ENCODE measurements at regions not wholly inside any gene's neighbourhood (a gene's known extent, or its start where the extent isn't known, plus 50 kb on each side); places are given as distances from the start of the nearest gene placed in this dataset.
"Not testable (repeated sequence)": the region's sequence is repeated elsewhere in the genome, so short reads cannot be mapped to it uniquely, and the experiment has no call there.

DNA sequence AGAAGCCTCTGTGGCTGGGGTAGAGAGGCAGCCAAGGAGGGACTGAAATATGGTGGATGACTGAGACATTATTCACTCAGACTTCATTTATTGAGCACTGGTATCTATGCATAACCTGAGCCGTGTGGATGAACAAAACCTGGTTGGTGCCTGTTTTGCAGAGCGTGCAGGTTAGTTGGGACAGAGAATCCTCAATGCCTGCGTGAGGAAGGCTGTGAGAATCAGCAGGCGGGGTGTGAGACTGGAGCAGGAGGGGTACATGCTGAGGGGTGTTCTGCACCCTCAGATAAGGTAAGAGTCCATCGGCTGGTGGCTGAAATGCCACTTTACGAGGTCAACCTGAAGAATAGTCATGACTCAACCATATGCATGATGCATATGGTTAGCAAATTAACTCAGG is 271.6 kb downstream of the MED10 start:
- DNase-seq, result no peak

DNA sequence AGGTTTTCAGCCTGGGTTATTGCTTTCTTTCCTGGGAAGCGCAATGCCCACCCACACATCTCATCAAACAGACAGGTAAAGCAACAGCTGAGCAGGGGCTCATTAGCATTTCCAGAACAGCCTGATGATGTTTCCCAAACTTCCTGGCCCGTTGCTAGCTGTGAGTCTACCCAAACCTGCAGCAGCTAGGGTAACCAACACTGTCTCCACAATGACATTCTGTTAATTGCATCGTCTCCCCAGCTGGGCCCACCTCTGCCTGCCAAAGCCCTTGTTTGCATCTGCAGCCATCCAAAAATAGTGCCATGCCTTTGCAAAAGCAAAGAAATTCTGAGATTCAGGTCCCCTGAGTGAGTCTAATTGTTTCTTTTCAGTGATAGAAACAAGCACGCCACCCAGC is 273.0 kb downstream of the MED10 start:
- DNase-seq, result no peak

DNA sequence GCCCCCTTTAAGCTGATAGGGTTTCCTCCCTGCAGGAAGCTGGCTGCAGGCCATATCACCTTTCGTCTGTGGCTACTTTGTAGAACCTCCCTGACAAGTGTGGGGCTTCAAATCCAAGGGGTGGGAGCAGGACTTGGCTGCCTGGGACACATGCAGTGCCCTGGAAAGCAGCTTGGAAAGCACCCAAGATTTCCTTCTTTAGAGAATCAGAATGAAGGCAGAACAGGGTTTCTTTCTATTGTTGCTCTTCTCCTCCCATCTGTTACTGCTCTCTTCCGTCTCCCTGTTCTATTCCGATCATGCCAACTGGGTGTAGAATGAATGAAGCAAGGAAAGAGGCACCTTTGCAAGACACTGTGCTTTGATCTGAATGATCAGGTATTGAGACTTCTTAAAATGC is 282.2 kb downstream of the MED10 start:
- no peak for DNase-seq

DNA sequence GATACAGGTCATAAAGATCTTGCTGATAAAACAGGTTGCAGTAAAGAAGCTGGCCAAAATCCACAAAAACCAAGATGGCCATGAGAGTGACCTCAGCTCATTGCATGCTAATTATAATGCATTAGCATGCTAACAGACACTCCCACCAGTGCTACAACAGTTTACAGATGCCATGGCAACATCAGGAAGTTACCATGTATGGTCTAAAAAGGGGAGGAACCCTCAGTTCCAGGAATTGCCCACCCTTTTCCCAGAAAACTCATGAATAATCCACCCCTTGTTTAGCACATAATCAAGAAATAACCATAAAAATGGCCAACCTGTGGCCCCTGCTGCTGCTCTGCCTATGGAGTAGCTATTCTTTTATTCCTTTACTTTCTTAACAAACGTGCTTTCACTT is 284.2 kb downstream of the MED10 start:
- DNase-seq, result not testable (repeated sequence)

DNA sequence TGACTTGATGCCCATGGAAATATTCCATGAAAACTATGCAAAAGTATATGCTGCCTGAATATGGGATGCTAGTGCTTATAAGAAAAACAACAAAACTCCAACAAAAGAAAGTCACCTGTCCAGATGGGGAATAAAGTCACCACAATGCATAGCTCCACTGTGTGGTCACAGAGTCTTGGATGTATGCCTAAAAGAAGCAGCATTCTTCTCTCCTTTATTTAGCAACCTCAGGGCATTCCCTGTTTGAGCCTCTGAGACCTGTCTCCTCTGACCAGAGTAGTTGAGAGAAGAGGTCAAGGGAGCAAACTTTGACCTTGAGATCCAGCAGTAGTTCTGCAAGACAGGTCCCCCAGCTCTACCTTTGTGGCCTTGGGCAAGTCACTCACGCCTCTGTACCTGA is 287.5 kb downstream of the MED10 start:
- DNase-seq, result no peak

DNA sequence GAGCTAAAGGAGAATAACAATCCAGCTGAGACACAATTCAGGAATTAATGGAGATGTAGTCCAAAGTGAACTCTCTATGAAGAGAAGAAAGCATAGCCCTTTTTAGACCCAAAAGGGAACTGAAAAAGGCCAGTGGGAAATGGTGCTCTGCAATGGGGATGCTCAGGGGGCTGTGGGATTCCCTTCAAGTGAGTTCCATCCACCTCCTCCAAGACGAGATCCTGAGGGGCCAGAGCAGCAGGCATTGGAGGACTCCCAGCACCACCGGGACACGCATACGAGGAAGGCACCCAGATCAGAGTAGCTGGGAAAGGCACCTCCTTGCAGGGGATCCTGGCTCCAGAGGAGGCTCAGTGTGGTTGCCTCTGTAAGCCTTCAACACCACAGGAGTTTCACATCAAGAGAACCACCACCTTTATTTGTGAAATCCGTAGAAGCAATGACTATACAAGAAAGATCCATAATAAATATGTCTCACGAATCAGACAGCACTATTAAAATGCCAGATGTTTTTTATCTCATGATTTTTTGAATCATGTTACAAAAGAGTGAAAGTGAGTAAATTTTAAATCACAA is 288.2 kb downstream of the MED10 start:
- DNase-seq, result no peak

DNA sequence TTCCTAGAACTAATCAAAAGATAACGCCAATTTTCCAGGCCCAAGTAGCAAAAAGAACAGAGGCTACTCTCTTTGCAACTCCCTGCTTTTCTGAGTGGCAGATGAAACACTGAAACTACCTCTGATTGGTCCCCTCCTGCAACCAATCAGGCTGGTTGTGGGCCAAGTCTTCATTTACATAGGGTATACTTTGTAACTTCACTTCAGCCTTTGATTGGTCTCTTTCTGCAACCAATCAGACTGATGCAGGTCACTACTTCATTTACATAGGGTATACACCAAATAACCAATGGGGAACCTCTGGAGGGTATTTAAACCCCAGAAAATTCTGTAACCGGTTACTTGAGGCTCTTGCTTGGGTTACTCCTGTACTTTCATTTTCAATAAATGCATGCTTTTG is 289.6 kb downstream of the MED10 start:
- no peak for DNase-seq

DNA sequence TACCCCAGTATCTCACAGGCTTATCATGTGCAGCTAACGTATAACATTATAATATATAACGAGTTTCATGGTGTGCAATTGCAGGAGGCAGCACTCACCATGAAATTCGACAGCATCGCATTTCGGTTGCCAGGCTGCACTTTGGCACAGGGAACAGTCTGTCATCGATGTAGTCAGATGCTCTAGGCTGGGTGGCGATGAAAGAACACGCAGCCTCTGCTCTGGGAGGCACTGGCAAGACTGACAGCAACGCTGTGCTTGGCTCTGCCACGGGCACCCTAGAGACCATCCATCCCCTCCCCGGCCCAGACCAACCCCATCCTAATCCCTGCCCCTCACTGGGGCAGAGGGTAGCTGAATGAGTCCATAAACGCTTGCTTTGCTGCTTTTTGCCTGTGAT is 290.8 kb downstream of the MED10 start:
- no peak for DNase-seq

DNA sequence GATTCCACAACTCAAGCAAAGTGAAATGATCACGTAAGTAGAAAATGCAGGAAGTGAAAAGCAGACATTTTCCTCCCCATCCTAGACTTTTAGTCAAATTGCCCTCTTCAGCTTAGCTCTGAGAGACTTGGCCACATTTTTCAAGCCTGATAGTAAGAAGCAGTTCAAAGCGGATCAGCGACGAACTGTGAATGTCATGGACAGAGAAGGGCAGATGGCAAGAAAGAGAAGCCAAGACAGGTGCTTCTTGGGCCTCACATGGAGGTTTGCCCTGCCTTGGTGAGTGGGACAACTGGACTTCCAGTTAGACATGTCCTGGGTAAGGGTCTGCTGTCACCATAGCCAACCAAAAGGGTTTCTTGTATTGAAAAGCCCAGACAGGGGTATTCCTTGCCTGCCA is 291.5 kb downstream of the MED10 start:
- no peak for DNase-seq

DNA sequence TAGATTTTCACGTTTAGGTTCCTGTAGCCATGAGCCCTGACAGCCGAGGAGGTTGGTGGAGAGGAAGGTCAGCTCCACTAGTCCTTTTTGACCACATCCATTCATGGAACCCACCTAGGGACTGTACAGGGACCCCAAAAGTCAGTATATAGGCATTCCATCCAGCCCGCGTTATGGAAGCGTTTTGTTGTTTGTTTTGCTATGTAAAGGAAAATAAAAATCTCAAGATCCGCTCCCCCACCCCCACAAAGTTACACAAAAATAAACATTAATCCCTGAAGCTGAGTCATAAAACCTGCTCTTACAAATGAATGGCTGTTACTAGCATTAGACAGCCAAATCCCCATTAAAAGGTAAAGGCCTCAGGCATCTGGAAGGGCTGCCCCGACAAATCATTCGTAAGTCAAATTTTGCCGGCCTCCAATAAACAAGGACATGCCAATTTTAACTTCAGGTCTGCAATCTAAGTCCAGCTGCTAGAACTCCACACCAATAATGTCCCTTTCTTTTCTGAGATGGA is 292.9 kb downstream of the MED10 start:
- no peak for DNase-seq

DNA sequence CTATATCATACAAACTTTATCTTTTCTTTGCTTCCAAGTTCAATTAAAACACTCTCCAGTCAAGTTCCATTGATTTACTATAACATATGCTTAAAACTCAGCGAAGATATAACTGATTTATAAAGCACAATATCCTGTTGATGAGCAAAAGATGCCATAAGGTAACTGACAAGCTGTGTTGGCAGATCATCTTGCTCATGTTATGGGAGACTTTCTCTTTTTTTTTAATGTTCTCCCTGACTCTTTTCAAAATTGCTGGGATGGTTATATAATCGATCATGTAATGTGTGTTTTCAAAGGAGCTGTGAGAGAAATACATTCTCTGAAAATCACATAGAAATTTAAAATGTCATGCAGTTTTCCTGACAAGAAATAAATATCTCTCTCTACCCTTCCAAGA is 293.5 kb downstream of the MED10 start:
- no peak for DNase-seq

DNA sequence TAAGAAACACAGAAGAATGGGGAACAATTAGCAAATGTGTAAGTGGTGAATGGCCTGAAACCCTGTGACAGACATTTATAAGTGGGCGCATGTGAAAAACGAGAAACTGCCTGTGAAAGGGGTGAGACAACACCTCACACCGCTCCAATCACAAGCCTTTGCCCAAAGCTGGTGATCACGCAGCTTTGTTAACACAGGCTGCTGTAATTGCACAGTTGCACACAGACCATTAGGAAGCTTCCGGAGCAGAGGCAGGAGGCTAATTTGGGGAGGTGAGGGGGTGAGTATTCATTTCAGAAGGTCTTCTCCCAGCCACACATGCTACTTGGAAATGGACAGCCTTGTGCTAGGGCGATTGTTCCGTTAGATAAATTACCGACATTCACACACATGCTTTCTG is 294.0 kb downstream of the MED10 start:
- DNase-seq, result no peak

DNA sequence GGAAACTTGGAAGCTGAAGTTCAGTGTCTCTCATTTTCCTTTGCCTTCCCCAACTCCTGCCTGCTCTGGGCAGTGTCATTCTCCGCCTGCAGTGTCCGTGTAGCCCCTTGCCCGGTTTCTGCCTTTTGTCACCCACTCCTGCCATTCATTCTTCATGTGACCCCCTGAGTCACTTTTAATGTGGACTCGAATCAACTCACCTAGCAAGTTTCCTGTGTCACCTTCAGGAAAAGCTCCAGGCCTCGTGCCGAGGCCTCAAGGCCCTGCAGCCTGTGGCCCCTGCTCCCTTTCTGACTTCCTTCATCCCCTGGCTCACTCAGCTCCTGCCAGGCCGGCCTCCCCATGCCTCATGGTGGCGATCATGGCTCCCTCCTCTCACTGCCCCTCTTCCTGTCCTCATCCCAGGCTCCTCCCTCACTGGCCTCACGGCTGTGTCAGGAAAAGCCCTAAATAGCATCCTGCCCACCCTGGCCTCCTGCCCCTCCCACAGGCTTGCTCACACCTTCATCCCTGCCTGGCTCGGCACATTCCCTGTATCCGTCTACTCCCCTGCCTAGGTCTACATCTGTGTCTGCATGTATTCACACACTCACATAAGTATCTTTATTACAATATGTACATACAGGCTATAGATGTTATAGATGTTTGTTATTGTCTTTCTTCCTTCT is 294.9 kb downstream of the MED10 start:
- no peak for DNase-seq

DNA sequence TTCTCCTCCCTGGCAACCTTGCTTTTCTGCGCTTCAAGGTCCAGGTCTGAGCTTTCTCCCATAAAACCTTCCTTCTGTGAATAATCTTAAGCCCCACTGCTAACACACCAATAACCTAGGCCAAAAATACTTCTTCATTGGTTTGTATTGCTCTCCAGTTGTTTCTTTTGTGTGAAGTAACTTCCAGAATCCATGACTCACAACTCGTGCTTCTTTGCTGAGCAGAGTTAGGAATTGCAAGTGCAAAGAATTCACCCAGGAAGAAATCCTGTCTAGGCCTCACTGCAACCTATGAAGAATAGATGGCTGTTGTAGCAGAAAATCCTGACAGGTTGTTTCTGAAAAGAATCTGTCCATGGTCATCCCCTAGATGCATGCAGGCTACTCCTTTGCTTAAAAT is 295.7 kb downstream of the MED10 start:
- no peak for DNase-seq

DNA sequence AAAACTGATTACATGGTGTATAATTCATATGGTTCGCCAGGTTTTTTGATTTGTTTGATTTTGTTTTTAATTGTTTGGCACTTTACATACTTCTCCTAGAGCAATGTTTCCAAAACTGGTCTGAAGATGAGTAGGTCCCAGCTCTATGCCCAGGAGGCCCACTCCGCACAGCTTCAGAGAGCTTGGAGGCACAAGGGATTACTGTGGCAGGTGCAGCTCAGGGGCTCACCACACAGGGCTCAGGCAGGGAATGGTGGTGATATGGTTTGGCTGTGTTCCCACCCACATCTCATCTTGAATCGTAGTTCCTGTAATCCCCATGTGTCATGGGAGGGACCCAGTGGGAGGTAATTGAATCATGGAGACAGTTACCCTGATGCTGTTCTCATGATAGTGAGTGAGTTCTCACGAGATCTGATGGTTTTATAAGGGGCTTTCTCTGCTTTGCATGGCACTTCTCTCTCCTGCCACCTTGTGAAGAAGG is 296.6 kb downstream of the MED10 start:
- DNase-seq, result no peak

DNA sequence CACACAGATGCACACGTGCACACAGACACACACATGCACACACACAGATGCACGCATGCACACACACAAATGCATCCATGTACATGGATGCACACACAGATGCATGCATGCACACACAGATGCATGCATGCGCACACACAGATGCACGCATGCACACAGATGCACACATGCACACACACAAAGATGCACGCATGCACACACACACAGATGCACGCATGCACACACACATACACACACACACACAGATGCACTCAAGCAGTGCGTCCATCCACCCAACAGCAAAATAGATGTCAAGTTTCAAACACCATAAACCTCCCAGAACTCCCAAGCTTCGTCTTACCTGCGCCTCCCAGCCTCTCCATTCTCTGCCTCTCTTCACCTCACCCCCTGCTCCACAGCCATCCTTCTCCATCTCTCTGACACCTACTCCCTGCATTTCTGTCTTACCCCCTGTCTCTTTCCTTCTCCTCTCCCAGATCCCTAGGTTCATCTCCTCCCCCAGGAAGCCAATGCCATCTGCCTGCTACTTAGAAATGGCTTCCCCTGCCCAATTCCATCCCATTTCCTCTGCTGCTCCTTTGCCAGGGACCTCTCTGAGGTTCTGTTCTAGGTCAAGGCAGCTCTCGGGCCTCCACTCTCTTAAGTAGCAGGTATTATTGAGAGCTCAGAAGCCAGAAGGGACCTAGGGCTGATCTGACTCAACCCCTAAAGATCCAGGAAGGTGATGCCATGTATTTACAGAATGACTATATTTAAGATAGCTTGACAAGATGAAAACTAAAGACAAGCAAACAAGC is 297.2 kb downstream of the MED10 start:
- DNase-seq, result no peak

DNA sequence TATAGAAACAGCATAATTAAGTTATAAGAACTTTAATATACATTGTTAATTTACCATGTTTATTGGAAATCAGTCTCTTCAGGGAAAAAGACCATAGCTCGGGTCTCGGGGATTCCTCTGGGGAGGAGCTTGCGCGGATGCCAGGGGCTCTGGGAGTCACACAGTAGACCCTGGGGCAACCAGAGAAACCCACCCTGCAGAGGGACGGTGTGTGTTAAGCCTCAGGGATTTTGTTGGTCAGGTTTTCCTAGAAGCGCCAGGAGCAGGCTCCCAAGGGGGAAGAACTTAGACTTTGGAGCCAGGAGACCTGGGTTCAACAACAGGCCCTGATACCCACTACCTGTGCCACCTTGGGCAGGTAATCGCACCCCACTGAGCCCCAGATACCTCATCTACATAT is 297.9 kb downstream of the MED10 start:
- DNase-seq, result no peak

DNA sequence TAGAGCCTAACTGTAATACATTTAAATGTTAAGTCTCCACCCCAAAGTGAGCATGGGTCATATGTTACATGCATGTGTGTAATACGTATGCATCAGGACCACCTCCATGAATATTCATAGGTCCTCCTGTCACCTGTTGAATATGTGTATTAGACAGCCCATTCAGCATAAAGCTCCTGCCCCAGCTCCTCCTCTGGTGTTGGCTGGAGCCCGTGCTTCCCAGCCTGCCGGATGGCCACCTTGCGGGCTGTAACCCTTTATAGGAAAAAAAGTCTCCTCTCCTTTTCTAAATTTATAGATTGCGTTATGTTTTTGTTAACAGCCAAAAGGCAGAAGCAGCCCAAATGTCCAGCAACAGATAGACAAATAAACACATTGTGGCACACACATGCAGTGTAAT is 299.5 kb downstream of the MED10 start:
- no peak for DNase-seq

DNA sequence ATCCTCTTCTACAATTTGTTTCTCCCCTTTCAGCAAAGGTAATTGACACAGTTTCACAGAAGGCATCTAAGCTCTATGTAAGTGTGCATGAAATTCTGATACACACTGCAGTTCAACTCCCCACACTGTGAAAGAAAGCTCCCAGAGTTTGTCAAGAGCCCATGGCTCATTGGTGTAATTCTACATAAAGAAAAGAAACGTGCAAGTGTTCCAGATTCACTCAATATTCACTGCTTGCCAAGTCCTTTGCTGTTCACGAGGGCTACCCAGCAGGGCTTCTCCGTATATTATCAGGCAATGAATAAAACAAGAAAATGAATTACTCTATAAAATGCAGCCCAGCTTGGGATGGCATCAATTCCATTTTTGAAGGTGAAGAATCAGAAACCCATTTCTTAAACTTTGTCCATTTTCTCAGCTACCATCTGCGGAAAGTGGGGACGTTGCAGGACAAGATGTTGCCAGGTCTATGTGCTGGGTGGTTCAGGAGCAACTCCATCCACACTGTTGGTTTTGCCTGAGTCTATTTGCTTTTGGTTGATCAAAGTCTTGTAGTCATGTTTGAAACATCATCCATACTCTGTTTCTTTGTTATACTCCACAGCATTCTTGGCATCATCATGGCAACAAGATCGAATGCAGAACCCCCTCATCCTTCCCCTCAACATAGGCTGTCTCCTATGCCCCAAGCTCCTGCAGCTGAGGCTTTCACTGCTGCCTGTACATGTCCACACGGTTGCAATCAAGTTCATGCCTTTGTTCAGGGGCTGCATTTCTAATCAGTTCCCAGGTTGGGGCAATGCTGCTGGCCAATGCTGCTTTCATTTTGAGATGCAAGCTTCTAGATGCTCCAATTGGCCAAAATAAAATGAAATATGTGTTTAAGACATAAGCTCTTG is 301.8 kb downstream of the MED10 start:
- no peak for DNase-seq

DNA sequence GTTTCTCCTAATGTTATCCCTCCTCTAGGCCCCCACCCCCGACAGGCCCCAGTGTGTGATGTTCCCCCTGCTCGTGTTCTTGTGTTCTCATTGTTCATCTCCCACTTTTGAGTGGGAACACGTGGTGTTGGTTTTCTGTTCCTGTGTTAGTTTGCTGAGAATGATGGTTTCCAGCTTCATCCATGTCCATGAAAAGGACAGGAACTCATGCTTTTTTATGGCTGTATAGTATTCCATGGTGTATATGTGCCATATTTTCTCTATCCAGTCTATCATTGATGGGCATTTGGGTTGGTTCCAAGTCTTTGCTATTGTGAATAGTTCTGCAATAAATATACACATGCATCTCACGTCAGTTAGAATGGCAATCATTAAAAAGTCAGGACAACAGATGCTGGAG is 305.9 kb downstream of the MED10 start:
- DNase-seq, result not testable (repeated sequence)

DNA sequence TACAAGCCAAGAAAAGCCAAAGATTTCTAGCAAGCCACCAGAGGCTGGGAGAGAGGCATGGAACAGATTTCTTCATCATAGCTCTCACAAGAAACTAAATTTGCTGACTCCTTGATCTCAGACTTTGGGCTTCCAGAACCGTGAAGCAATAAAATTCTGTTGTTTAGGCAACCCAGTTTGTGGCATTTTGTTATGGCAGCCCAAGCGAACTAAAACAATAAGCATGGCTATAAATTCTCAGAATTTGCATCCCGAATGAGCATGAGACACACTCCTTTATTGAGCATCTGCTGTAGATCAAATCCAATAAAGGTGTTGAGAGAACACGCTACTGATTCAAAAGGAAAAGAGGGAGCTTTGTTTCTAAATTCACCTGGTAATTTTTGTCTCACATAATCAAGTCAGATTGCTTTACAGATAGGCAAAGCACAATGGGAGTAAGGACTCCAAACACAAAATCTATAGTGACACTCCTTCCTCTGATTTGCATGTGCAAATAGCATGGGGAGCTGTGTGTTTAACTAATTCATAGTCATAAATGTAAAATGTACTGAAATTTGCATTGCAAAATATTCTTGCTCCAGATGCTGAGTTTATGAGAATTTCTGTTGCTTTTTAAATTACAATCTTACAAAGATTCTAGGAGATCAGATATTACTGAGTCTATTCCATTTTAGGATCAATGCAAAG is 308.7 kb downstream of the MED10 start:
- DNase-seq, result no peak

DNA sequence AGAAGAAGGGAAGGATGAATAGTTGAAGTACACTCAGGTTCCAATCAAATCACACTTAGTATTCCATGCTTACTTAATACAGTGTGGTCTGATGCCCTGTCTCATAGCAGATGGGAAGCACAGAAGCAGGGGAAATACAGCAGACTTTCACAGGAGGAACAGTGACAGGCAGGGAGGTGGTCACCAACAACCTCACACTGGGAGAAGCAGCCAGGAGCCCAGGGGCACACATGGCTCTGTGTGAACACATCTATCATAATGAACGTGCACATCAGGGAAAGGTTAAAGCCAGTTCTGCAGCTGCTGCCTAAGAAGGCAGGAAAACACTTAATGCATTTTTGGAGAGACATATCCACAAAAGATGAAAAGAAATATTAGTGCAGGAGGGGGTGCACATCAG is 312.3 kb downstream of the MED10 start:
- DNase-seq, result no peak

Data from Kasumi-1 (cell line).